Smooth muscle cell (in vitro differentiated cells): ENCODE measurements at regions not wholly inside any gene's neighbourhood (a gene's known extent, or its start where the extent isn't known, plus 50 kb on each side); places are given as distances from the start of the nearest gene placed in this dataset.
"Not testable (repeated sequence)": the region's sequence is repeated elsewhere in the genome, so short reads cannot be mapped to it uniquely, and the experiment has no call there.

Source experiments
- DNase-seq: peaks from one replicate; lab custom pipeline; 2025; ENCODE audit not compliant: unreplicated experiment; lab: John Stamatoyannopoulos, UW
- H2AFZ ChIP-seq: fragments of 200-600 bp; sonication (generic); 2 replicates; pipeline ENCODE4 v1.6.0; 2016; ENCODE audit warnings: antibody characterized with exemption, low read depth, mild to moderate bottlenecking
- H3F3A ChIP-seq: fragments of 200-600 bp; sonication (generic); 2 replicates; pipeline ENCODE4 v1.6.0; 2017; ENCODE audit warnings: antibody characterized with exemption, low read depth
- H3K27ac ChIP-seq: fragments of 200-600 bp; sonication (generic); 2 replicates; pipeline ENCODE4 v1.5.1; 2016; ENCODE audit warnings: low read depth, mild to moderate bottlenecking
- H3K27me3 ChIP-seq: fragments of 200-600 bp; sonication (generic); 2 replicates; pipeline ENCODE4 v1.6.1; 2016; ENCODE audit warnings: low read depth, mild to moderate bottlenecking
- H3K36me3 ChIP-seq: fragments of 200-600 bp; sonication (generic); 2 replicates; pipeline ENCODE4 v1.5.1; 2016; ENCODE audit warnings: low read depth
- H3K4me1 ChIP-seq: fragments of 200-600 bp; sonication (generic); 2 replicates; pipeline ENCODE4 v1.5.1; 2016; ENCODE audit warnings: low read depth
- H3K4me2 ChIP-seq: fragments of 200-600 bp; sonication (generic); 2 replicates; pipeline ENCODE4 v1.6.0; 2016; ENCODE audit warnings: mild to moderate bottlenecking
- H3K4me3 ChIP-seq: fragments of 200-600 bp; sonication (generic); 2 replicates; pipeline ENCODE4 v1.5.1; 2016; ENCODE audit warnings: mild to moderate bottlenecking
- H3K79me2 ChIP-seq: fragments of 200-600 bp; sonication (generic); 2 replicates; pipeline ENCODE4 v1.6.0; 2016; ENCODE audit warnings: low read depth, mild to moderate bottlenecking
- H3K9ac ChIP-seq: fragments of 200-600 bp; sonication (generic); 2 replicates; pipeline ENCODE4 v1.6.0; 2016; ENCODE audit warnings: low read depth
- H3K9me3 ChIP-seq: fragments of 200-600 bp; sonication (generic); replicated peaks from 2 replicates; pipeline ENCODE4 v1.5.1; 2016; ENCODE audit warnings: low read depth
- H4K20me1 ChIP-seq: fragments of 200-600 bp; sonication (generic); 2 replicates; pipeline ENCODE4 v1.6.0; 2016; ENCODE audit warnings: low read depth
- CTCF ChIP-seq: fragments of 200-600 bp; sonication (generic); IDR thresholded peaks from 2 replicates; pipeline ENCODE4 v1.5.1; 2017; ENCODE audit warnings: borderline replicate concordance, mild to moderate bottlenecking, antibody characterized with exemption; ENCODE audit not compliant: insufficient read depth, poor library complexity, severe bottlenecking
- WGBS: methylation state at CpG from one replicate; pipeline ENCODE4 v1.1.7; 2016; ENCODE audit warnings: low lambda C conversion rate; 5-methylcytosine and 5-hydroxymethylcytosine counted together

- Histone ChIP-seq H3K9ac (no peak overlapping the region), H3F3A (no peaks in the 10 kb centered on the region), H3K4me2 (no peak overlapping the region), H3K27ac (no peak overlapping the region), H4K20me1 (no peaks in the 10 kb centered on the region), H3K4me1 (no peaks in the 10 kb centered on the region), H2AFZ (no peak overlapping the region), H3K4me3 (no peak overlapping the region), H3K36me3 (no peaks in the 10 kb centered on the region), H3K9me3 (no peaks in the 10 kb centered on the region), H3K27me3 (no peaks in the 10 kb centered on the region), H3K79me2 (no peaks in the 10 kb centered on the region)
- 78% methylated on average over 5 of the region's 5 CpGs for WGBS
- TF ChIP-seq CTCF: no peak
- DNase-seq: no peak
Observed at GRCh38 chr7:106501605-106502580, 159.1 kb downstream of the CCDC71L start.

- Histone ChIP-seq H3K27ac (no peak overlapping the region), H3K4me3 (no peak overlapping the region), H3K36me3 (no peaks in the 10 kb centered on the region), H3F3A (no peaks in the 10 kb centered on the region), H3K4me1 (no peaks in the 10 kb centered on the region), H3K79me2 (no peaks in the 10 kb centered on the region), H3K4me2 (no peak overlapping the region), H2AFZ (no peak overlapping the region), H3K9me3 (no peaks in the 10 kb centered on the region), H4K20me1 (no peaks in the 10 kb centered on the region), H3K27me3 (no peaks in the 10 kb centered on the region), H3K9ac (no peak overlapping the region)
- no peak for TF ChIP-seq CTCF
- DNase-seq: no peak
- WGBS: 94% methylated on average over 4 of the region's 4 CpGs
Observed at GRCh38 chr7:106499897-106500296, 161.1 kb downstream of the CCDC71L start.

- H3K36me3 ChIP-seq, H3K4me3 ChIP-seq, H3K4me2 ChIP-seq, H3K4me1 ChIP-seq, H2AFZ ChIP-seq, H3K79me2 ChIP-seq, H3K9me3 ChIP-seq, H3F3A ChIP-seq, H3K9ac ChIP-seq, H3K27ac ChIP-seq, H3K27me3 ChIP-seq, H4K20me1 ChIP-seq, DNase-seq: not testable (repeated sequence)
- WGBS: 91% methylated on average over 2 of the region's 2 CpGs
Observed at GRCh38 chr7:106498005-106498404, 163.0 kb downstream of the CCDC71L start.

- Histone ChIP-seq H3K27me3 (no peaks in the 10 kb centered on the region), H3K4me3 (no peak overlapping the region), H3K27ac (no peak overlapping the region), H2AFZ (no peak overlapping the region), H3K79me2 (no peaks in the 10 kb centered on the region), H3F3A (no peaks in the 10 kb centered on the region), H3K9me3 (no peaks in the 10 kb centered on the region), H3K4me1 (no peaks in the 10 kb centered on the region), H3K36me3 (no peaks in the 10 kb centered on the region), H3K9ac (no peak overlapping the region), H4K20me1 (no peaks in the 10 kb centered on the region), H3K4me2 (no peak overlapping the region)
- 92% methylated on average over 9 of the region's 9 CpGs for WGBS
- no peak for TF ChIP-seq CTCF
- DNase-seq: no peak
Observed at GRCh38 chr7:106493041-106493731, 167.8 kb downstream of the CCDC71L start.
